ENCODE measurements at regions not wholly inside any gene's neighbourhood (a gene's known extent, or its start where the extent isn't known, plus 50 kb on each side); places are given as distances from the start of the nearest gene placed in this dataset.

DNA sequence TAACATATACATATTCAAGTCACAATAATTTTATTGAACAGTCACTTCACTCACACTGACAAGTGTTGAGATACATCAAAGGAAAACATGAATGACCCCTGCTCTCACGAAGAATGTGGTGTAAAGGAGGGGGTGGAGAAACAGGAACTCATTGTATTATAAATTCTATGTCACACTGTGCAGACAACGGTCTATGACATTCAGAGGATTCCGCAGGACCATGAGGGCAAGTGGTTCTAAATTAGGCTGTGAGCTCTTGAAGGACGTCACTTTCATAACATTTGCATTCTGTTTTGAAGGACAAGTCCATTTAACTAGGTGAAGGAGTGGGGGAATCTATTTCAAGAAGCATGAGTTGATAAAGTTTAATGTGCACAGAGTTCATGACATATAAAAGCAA is 415.2 kb upstream of the HS3ST1 start:
- H3K4ac ChIP-seq (ENCODE audit: low read depth, low read length) = no peak overlapping the region
- H3K23ac ChIP-seq (ENCODE audit: low read depth, low read length) = no peak overlapping the region
- H3K27me3 ChIP-seq (ENCODE audit: control insufficient read depth, insufficient read depth, low read length) = no peaks in the 10 kb centered on the region
- H3K4me3 ChIP-seq (ENCODE audit: insufficient read depth, low read depth, low read length) = no peak overlapping the region
- intact Hi-C loops (cut with micrococcal nuclease) = no loop called here
- H2BK120ac ChIP-seq (ENCODE audit: low read depth, low read length) = no peak overlapping the region
- H3K27ac ChIP-seq (ENCODE audit: insufficient read depth, low read length) = no peak overlapping the region
- in situ Hi-C loops (cut with MboI; ENCODE audit: low sequenced_read_pairs) = no loop called here
- no peak overlapping the region for H2AK5ac ChIP-seq (ENCODE audit: low read depth, low read length)
- no CpG with 5 or more reads among the region's 4 CpGs for WGBS, 2 experiments (ENCODE audit: extremely low coverage in 2 of 2, insufficient read length in 1 of 2)
- TF ChIP-seq RFX5 (IDR thresholded peaks at IDR 0.05; ENCODE audit: low read depth, low read length) = no peak
- TF ChIP-seq FOS (IDR thresholded peaks at IDR 0.05; ENCODE audit: low read depth, low read length) = no peak
- no peak for TF ChIP-seq MAZ (IDR thresholded peaks at IDR 0.05; ENCODE audit: borderline replicate concordance, low read depth, low read length)
- TF ChIP-seq MXI1 (IDR thresholded peaks at IDR 0.05; ENCODE audit: borderline replicate concordance, low read depth, low read length) = no peak
- no peak for TF ChIP-seq POLR2A (IDR thresholded peaks at IDR 0.05; ENCODE audit: low read depth, low read length)
- no peak for TF ChIP-seq NFE2L2 (IDR thresholded peaks at IDR 0.05; ENCODE audit: low read depth, low read length)
- TF ChIP-seq, protein P1, sequence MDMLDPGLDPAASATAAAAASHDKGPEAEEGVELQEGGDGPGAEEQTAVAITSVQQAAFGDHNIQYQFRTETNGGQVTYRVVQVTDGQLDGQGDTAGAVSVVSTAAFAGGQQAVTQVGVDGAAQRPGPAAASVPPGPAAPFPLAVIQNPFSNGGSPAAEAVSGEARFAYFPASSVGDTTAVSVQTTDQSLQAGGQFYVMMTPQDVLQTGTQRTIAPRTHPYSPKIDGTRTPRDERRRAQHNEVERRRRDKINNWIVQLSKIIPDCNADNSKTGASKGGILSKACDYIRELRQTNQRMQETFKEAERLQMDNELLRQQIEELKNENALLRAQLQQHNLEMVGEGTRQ (IDR thresholded peaks at IDR 0.05; ENCODE audit: low read depth, low read length) = no peak
- no peak for TF ChIP-seq CEBPB (IDR thresholded peaks at IDR 0.05; ENCODE audit: low read depth, low read length)
- no peak for TF ChIP-seq SMC3 (IDR thresholded peaks at IDR 0.05; ENCODE audit: low read depth, low read length)
- TF ChIP-seq BHLHE40 (IDR thresholded peaks at IDR 0.05; ENCODE audit: low read depth, low read length) = no peak
- no peak for TF ChIP-seq RCOR1 (IDR thresholded peaks at IDR 0.05; ENCODE audit: insufficient replicate concordance, low read length)
- TF ChIP-seq CHD1 (IDR thresholded peaks at IDR 0.05; ENCODE audit: low read depth, low read length) = no peak
- TF ChIP-seq RAD21 (IDR thresholded peaks at IDR 0.05; ENCODE audit: low read length) = no peak
- TF ChIP-seq, protein P2, sequence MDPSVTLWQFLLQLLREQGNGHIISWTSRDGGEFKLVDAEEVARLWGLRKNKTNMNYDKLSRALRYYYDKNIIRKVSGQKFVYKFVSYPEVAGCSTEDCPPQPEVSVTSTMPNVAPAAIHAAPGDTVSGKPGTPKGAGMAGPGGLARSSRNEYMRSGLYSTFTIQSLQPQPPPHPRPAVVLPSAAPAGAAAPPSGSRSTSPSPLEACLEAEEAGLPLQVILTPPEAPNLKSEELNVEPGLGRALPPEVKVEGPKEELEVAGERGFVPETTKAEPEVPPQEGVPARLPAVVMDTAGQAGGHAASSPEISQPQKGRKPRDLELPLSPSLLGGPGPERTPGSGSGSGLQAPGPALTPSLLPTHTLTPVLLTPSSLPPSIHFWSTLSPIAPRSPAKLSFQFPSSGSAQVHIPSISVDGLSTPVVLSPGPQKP (IDR thresholded peaks at IDR 0.05; ENCODE audit: borderline replicate concordance, low read depth, low read length) = no peak
- no peak for TF ChIP-seq MAFK (IDR thresholded peaks at IDR 0.05; ENCODE audit: low read depth, low read length)
- TF ChIP-seq, protein P3, sequence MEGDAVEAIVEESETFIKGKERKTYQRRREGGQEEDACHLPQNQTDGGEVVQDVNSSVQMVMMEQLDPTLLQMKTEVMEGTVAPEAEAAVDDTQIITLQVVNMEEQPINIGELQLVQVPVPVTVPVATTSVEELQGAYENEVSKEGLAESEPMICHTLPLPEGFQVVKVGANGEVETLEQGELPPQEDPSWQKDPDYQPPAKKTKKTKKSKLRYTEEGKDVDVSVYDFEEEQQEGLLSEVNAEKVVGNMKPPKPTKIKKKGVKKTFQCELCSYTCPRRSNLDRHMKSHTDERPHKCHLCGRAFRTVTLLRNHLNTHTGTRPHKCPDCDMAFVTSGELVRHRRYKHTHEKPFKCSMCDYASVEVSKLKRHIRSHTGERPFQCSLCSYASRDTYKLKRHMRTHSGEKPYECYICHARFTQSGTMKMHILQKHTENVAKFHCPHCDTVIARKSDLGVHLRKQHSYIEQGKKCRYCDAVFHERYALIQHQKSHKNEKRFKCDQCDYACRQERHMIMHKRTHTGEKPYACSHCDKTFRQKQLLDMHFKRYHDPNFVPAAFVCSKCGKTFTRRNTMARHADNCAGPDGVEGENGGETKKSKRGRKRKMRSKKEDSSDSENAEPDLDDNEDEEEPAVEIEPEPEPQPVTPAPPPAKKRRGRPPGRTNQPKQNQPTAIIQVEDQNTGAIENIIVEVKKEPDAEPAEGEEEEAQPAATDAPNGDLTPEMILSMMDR (conservative IDR thresholded peaks at IDR 0.05; ENCODE audit: low read depth, low read length) = no peak
- no peak overlapping the region for H4K5ac ChIP-seq (ENCODE audit: low read depth, low read length)
- CTCF ChIA-PET = interaction anchor here (0.6 kb wide), 1 partner anchor 29 kb away, joined by 3 read pairs; no protein-coding TSS in a partner anchor
- dilution Hi-C loops (cut with HindIII; ENCODE audit: low sequenced_read_pairs, unreplicated experiment) = no loop called here
- H4K91ac ChIP-seq (ENCODE audit: insufficient read depth, low read depth, low read length) = no peak overlapping the region
- H2AFZ ChIP-seq (replicated peaks; ENCODE audit: low read length, poor library complexity) = no peak overlapping the region
- no peak overlapping the region for H2AK9ac ChIP-seq (replicated peaks; ENCODE audit: low read depth, low read length, poor library complexity)
- no peaks in the 10 kb centered on the region for H4K20me1 ChIP-seq (ENCODE audit: insufficient read depth, low read length)
- H3K79me1 ChIP-seq (ENCODE audit: low read depth in 1 of 2, low read length in 2 of 2) = no peaks in the 10 kb centered on the region
- no peak overlapping the region for H3K56ac ChIP-seq (ENCODE audit: extremely low read depth, insufficient read depth, low read length)
- H3K9me1 ChIP-seq (ENCODE audit: insufficient read depth, low read length) = no peaks in the 10 kb centered on the region
- H3K4me2 ChIP-seq (ENCODE audit: low read depth, low read length) = no peak overlapping the region
- DNase-seq (no peak), ATAC-seq (ENCODE audit: low read depth) (no peak)
- H3K9me3 ChIP-seq (ENCODE audit: control insufficient read depth, insufficient read depth, low read length) = 0 out of 2 replicates have a peak, but pooled peaks cover 2% of the 10 kb centered on the region
- no peak overlapping the region for H2BK15ac ChIP-seq (ENCODE audit: low read depth, low read length)
- POLR2A ChIA-PET (ENCODE audit: unreplicated experiment) = no interaction called here
- no peak overlapping the region for H3K9ac ChIP-seq (ENCODE audit: low read depth, low read length)
- no peak overlapping the region for H4K8ac ChIP-seq (ENCODE audit: low read depth in 2 of 2, low read length in 2 of 2)
- no peak overlapping the region for H2BK5ac ChIP-seq (ENCODE audit: low read depth, low read length, poor library complexity, severe bottlenecking)
- H3K18ac ChIP-seq (ENCODE audit: low read depth, low read length) = no peak overlapping the region
- no peaks in the 10 kb centered on the region for H3K4me1 ChIP-seq (ENCODE audit: control insufficient read depth, insufficient read depth, low read length)
- no TSS peak for BruUV-seq (replicated peaks)
- H2BK20ac ChIP-seq (ENCODE audit: low read depth, low read length) = no peak overlapping the region
- H3K36me3 ChIP-seq (ENCODE audit: control insufficient read depth, insufficient read depth, low read length) = no peaks in the 10 kb centered on the region
- H3K14ac ChIP-seq (replicated peaks; ENCODE audit: low read depth, low read length) = no peak overlapping the region
